ENCODE measurements at regions not wholly inside any gene's neighbourhood (a gene's known extent, or its start where the extent isn't known, plus 50 kb on each side); places are given as distances from the start of the nearest gene placed in this dataset.
A peak's percentile ranks its signal among the peaks of the same experiment; 100 is the strongest.

DNA sequence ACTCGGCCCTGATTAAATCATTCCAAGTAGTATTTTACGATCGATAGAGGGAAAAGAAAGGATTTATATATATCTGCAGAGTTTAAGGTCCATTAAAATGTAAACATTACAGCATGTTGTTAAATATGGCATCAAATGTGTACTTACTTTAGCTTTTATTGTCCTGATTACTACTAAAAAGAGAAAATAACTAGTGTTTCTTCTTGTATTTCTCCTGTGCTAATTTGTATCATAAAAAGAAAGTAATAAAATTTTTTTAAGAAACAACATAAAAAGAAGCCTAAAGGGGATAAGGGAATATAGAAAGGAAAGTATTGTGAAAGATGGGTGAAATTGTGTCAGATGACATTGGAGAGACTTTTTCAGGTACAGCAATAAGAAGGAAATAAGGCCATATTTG, 300.3 kb upstream of the ARSJ start:
- H3K27me3 ChIP-seq (replicated peaks) = no peaks in the 10 kb centered on the region
- 0 out of 2 replicates have a peak, but pooled peaks cover 5% of the 10 kb centered on the region for H3K9me3 ChIP-seq (replicated peaks)
- H3K4me1 ChIP-seq (replicated peaks) = peaks cover 29% of the 10 kb centered on the region
- H3K36me3 ChIP-seq = peaks cover 3% of the 10 kb centered on the region; the same call in 1 of the 2 replicates
- no peak for DNase-seq (ENCODE audit: low read depth in 1 of 2, low spot score in 2 of 2)
- H3K27ac ChIP-seq = no peak overlapping the region
- no peak overlapping the region for H3K4me3 ChIP-seq

DNA sequence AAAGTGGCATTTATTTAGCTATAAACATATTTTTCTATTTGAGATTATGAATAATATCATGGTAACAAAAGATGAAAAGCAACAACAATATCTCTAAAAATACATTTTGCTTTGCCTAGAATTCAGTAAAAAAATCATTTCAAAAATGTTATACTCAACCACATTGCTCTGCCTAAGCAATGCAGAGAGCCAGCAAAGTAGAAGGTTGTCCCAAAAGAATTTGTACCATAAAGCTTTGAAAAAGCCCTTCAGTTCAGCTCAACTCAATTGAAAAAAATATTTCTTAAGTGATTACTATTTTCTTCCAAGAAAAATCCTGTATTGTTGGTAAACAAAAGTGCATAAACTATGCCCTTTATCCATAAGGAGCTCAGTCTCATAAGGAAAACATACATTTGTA, 301.2 kb upstream of the ARSJ start:
- DNase-seq (ENCODE audit: low read depth in 1 of 2, low spot score in 2 of 2) = no peak
- Histone ChIP-seq H3K4me3 (no peak overlapping the region), H3K9me3 (replicated peaks) (0 out of 2 replicates have a peak, but pooled peaks cover 5% of the 10 kb centered on the region), H3K36me3 (peaks cover 3% of the 10 kb centered on the region; the same call in 1 of the 2 replicates), H3K27me3 (replicated peaks) (no peaks in the 10 kb centered on the region), H3K4me1 (replicated peaks) (peaks cover 29% of the 10 kb centered on the region), H3K27ac (peak overlapping the region; percentile 71)

DNA sequence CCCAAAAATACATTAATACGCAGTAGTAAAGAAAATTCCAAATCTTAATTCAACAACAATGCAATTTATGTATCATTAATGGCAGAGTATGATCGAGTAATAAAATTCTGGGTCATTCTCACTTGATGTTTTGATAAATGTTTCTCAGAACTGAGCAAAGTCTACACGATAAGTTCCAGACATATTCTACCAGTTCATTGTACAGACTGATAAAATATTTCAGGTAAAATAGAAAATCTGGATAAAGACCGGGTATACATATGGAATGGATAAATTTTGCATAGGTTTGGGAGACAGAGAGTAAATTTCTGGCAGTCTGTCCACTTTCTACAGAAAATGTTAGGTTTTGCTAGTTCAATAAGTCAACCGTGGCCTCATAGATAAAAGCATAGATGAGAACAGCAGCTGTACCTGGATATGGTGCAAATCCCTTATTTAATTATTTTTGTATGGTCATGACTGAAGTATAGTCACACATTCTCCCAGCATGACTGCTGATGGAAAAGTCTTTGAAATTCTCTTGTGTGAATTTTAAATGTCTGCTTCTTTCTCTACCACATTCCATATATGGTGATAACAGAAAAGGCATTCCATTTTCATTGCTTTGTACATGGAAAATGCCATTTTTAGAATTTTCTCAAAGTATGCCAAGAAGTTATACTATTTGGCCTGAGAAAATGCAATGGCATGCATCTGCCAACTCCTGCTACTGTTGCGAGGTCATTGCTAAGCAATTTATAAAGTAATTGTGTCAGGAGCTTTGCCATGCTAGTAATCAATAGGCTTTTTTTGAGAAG, 301.9 kb upstream of the ARSJ start:
- H3K9me3 ChIP-seq (replicated peaks) = 0 out of 2 replicates have a peak, but pooled peaks cover 5% of the 10 kb centered on the region

DNA sequence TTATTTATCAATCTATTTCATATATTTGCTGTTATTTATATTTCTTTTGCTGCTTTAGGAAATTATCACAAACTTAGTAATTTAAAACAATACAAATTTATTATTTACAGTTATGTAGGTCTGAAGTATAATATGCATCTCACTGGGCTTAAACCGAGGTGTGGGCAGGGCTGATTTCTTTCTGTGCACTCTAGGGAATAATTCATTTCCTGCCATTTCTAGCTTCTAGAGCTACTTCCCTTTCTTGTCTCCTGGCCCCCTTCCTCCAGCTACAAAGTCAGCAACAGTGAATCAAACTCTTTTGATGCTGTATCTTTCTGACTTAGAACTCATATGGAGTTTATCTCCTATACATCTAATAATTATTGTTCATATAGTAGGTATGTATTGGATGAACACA, 303.5 kb upstream of the ARSJ start:
- no peak for DNase-seq (ENCODE audit: low read depth in 1 of 2, low spot score in 2 of 2)
- Histone ChIP-seq H3K4me3 (no peak overlapping the region), H3K9me3 (replicated peaks) (0 out of 2 replicates have a peak, but pooled peaks cover 5% of the 10 kb centered on the region), H3K36me3 (peaks cover 3% of the 10 kb centered on the region; the same call in 1 of the 2 replicates), H3K27ac (no peak overlapping the region), H3K27me3 (replicated peaks) (no peaks in the 10 kb centered on the region), H3K4me1 (replicated peaks) (peaks cover 21% of the 10 kb centered on the region)

More for the DNA sequence above, 301.9 kb upstream of the ARSJ start:
- peak overlapping the region; percentile 87 for H3K27ac ChIP-seq
- no peak overlapping the region for H3K4me3 ChIP-seq
- H3K36me3 ChIP-seq = peaks cover 3% of the 10 kb centered on the region; the same call in 1 of the 2 replicates
- H3K4me1 ChIP-seq (replicated peaks) = peaks cover 29% of the 10 kb centered on the region
- peak in 1 of 2 experiments; percentile 78 for DNase-seq (ENCODE audit: low read depth in 1 of 2, low spot score in 2 of 2)
- H3K27me3 ChIP-seq (replicated peaks) = no peaks in the 10 kb centered on the region

DNA sequence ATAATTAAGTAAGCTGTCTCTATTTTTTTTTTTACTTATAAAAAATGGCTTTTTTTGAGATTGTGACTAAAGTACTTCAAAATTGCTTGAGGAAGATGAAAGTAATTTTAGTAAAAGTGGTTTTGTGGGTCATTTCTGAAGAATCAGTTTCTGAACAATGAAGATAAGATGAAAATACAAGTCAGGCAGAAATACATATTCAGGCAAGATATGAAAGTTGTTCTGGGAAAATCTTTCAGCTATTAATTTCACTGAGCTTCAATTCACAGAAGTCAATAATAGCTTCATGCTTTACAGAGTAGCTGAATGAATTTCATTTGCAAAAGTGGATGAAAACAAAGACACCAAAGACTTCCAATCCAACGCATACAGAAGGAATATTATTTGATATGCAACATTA, 305.2 kb upstream of the ARSJ start:
- Histone ChIP-seq H3K9me3 (replicated peaks) (no peaks in the 10 kb centered on the region), H3K27ac (no peak overlapping the region), H3K36me3 (no peaks in the 10 kb centered on the region), H3K27me3 (replicated peaks) (no peaks in the 10 kb centered on the region), H3K4me1 (replicated peaks) (peaks cover 19% of the 10 kb centered on the region), H3K4me3 (no peak overlapping the region)
- no peak for DNase-seq (ENCODE audit: low read depth in 1 of 2, low spot score in 2 of 2)

DNA sequence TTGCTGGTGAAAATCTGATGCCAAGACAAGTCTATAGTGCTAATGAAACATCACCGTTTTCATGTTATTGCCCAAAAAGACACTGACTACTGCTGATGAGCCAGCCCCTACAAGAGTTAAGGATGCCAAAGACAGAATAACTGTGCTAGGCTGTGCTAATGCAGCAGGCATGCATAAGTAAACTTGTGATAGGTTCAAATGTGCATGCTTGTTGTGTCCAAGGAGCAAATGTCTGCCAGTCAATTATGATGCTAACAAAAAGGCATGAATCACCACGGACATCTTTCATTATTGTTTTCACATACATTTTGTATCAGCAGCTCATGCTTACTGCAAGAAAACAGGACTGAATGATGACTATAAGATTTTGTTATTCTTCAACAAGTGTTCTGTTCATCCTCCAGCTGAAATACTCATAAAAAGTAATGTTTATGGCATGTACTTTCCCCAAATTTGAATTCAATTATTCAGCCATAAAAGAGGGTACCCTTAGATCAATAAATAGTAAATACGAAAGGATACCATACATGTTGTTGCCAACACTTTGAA, 306.9 kb upstream of the ARSJ start:
- H3K27ac ChIP-seq = no peak overlapping the region
- no peak overlapping the region for H3K4me3 ChIP-seq
- peaks cover 11% of the 10 kb centered on the region for H3K4me1 ChIP-seq (replicated peaks)
- H3K9me3 ChIP-seq (replicated peaks) = no peaks in the 10 kb centered on the region
- H3K36me3 ChIP-seq = no peaks in the 10 kb centered on the region
- H3K27me3 ChIP-seq (replicated peaks) = no peaks in the 10 kb centered on the region
- no peak for DNase-seq (ENCODE audit: low read depth in 1 of 2, low spot score in 2 of 2)

DNA sequence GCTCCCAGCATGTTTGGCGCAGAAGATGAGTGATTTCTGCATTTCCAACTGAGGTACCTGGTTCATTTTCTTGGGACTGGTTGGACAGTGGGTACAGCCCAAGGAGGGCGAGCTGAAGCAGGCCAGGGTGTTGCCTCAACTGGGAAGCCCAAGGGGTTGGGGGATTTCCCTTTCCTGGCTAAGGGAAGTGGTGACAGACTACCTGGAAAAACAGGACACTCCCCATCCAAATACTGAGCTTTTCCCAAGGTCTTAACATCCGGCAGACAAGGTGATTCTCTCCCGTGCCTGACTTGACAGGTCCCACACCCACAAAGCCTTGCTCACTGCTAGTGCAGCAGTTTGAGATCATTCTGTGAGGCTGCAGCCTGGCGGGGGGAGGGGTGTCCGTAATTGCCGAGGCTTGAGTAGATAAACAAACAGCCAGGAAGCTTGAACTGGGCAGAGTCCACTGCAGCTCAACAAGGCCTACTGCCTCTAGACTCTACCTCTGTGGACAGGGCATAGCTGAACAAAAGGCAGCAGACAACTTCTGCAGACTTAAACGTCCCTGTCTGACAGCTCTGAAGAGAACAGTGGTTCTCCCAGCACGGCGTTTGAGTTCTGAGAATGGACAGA, 307.7 kb upstream of the ARSJ start:
- no peak for DNase-seq (ENCODE audit: low read depth in 1 of 2, low spot score in 2 of 2)
- no peak overlapping the region for H3K4me3 ChIP-seq
- H3K4me1 ChIP-seq (replicated peaks) = peaks cover 2% of the 10 kb centered on the region
- H3K36me3 ChIP-seq = no peaks in the 10 kb centered on the region
- no peak overlapping the region for H3K27ac ChIP-seq
- no peaks in the 10 kb centered on the region for H3K27me3 ChIP-seq (replicated peaks)
- no peaks in the 10 kb centered on the region for H3K9me3 ChIP-seq (replicated peaks)

DNA sequence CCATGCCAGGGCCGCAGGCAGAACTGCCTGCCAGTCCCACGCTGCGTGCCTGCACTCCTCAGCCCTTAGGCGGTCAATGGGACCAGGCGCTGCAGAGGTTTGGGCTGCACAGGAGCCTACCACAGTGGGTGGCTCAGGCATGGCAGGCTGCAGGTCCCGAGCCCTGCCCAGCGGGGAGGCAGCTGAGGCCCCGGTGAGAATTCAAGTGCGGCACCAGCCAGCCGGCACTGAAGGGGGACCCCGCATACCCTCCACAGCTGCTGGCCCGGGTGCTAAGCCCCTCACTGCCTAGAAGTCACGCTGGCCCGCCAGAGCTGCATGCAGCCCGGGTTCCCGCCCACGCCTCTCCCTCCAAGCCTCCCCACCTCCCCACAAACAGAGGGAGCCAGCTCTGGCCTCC, 302.5 kb upstream of the UGT8 start:
- no peaks in the 10 kb centered on the region for H3K27me3 ChIP-seq (replicated peaks)
- H3K9me3 ChIP-seq (replicated peaks) = no peaks in the 10 kb centered on the region
- no peak overlapping the region for H3K27ac ChIP-seq
- DNase-seq (ENCODE audit: low read depth in 1 of 2, low spot score in 2 of 2) = no peak
- H3K36me3 ChIP-seq = no peaks in the 10 kb centered on the region
- no peaks in the 10 kb centered on the region for H3K4me1 ChIP-seq (replicated peaks)
- H3K4me3 ChIP-seq = no peak overlapping the region

DNA sequence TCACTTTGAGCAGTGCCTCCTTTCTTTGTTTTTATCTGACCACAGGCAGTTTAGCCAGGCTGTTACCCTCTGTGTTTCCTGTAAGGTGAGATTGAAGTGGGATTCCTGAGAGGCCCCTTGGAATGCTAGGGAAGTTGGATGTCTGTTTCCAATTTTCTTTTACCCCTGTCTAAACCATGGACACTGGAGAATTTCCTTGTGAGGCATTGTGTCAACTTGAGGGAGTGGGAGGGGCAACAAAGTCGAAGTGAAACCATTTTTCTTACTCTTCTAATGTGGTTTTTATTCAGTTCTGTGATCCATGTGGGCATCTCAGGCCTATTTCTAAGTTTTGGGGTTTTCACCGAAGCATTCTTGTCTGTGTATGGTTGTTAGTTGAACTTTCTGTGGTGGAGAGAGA, 296.1 kb upstream of the UGT8 start:
- Histone ChIP-seq H3K36me3 (no peaks in the 10 kb centered on the region), H3K4me1 (replicated peaks) (peaks cover 9% of the 10 kb centered on the region), H3K27me3 (replicated peaks) (no peaks in the 10 kb centered on the region), H3K4me3 (no peak overlapping the region), H3K9me3 (replicated peaks) (no peaks in the 10 kb centered on the region), H3K27ac (peak overlapping the region; percentile 35)
- DNase-seq (ENCODE audit: low read depth in 1 of 2, low spot score in 2 of 2) = peak in 1 of 2 experiments; percentile 49

DNA sequence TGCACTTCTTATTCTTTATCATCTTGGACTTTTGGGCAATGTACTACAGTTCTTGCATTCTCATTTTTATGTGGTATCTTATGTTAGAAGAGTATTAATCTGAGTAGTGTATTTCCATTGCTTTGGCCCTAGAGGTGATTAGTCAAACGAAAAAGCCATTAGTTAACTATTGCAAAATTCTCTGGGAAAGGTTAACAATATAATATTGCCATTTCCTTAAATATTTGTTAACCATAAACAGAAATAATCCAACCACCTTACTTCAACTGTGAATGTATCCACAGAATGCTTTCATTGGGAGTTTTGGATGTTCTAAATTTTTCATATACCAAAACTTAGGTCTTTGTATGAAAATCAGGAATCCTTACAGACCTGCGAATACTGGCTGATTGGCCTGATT, 294.6 kb upstream of the UGT8 start:
- H3K4me3 ChIP-seq = no peak overlapping the region
- no peaks in the 10 kb centered on the region for H3K36me3 ChIP-seq
- peaks cover 9% of the 10 kb centered on the region for H3K4me1 ChIP-seq (replicated peaks)
- no peaks in the 10 kb centered on the region for H3K9me3 ChIP-seq (replicated peaks)
- H3K27me3 ChIP-seq (replicated peaks) = no peaks in the 10 kb centered on the region
- H3K27ac ChIP-seq = no peak overlapping the region
- no peak for DNase-seq (ENCODE audit: low read depth in 1 of 2, low spot score in 2 of 2)

DNA sequence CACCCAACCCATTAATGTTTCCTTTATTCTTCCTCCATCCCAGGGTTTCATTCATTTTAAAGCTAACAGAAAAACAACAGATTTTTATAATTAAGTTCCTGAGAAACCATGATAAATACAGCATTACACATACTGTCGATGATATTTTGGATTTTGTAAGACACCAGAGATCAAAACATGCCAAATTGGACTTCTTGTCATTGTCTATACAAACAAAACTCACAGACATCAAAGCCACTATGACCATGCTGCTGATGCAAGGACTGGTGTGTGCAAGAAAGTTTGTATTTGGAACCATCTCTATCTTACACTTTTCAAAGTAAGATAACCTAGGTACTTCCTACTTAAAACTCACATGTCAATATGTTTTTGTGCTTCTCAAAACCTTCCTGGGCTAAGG, 294.0 kb upstream of the UGT8 start:
- Histone ChIP-seq H3K9me3 (replicated peaks) (no peaks in the 10 kb centered on the region), H3K36me3 (no peaks in the 10 kb centered on the region), H3K4me3 (no peak overlapping the region), H3K27ac (no peak overlapping the region), H3K27me3 (replicated peaks) (no peaks in the 10 kb centered on the region), H3K4me1 (replicated peaks) (peaks cover 9% of the 10 kb centered on the region)
- DNase-seq (ENCODE audit: low read depth in 1 of 2, low spot score in 2 of 2) = no peak

DNA sequence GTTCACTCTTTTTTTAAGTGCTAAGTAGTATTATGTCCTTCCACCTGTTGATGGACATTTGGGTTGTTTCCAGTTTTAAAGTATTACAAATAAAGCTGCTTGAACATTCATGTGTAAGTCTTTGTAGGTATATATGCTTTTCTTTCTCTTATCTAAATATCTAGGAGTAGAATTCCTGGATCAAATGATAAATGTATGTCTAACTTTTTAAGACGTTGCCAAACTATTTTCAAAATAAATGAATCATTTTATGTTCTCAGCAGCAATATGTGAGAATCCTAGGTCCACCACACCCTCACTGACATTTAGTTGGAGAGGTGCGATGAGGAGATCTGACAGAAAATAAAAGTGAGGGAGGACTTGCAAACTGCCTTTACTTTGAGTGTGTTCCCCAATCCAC, 291.7 kb upstream of the UGT8 start:
- no peak overlapping the region for H3K4me3 ChIP-seq
- no peaks in the 10 kb centered on the region for H3K36me3 ChIP-seq
- no peak overlapping the region for H3K27ac ChIP-seq
- H3K27me3 ChIP-seq (replicated peaks) = no peaks in the 10 kb centered on the region
- no peak for DNase-seq (ENCODE audit: low read depth in 1 of 2, low spot score in 2 of 2)
- no peaks in the 10 kb centered on the region for H3K9me3 ChIP-seq (replicated peaks)
- H3K4me1 ChIP-seq (replicated peaks) = peaks cover 7% of the 10 kb centered on the region

DNA sequence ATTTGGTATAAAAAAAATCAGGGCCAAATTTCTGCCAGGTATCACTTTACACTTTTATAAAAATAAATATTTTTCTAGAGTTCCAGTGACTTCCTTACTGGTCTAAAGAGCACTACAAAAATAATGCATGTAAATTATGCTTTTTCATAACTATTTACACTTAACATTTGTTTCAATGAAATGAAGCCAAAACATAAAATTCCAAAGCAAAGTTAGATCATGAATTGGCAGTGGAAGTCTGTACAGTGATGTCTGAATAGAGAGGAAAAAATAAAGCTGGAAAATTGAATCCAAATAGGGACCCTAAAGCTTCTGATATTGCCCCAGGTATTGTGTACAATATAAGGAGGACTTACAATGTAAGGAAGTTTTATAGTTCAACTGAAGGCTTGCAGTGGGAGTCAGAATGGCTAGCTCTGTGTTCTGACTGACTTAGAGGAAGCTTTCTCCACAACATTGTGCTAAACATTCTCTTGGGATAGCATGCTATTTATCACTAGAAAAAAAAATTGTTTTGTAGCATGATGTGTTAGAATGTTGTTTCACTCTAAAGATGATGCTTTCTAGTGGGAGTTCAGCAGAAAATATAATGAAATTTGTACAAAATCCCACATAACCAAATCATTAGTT, 288.2 kb upstream of the UGT8 start:
- Histone ChIP-seq H3K9me3 (replicated peaks) (no peaks in the 10 kb centered on the region), H3K27ac (no peak overlapping the region), H3K27me3 (replicated peaks) (no peaks in the 10 kb centered on the region), H3K4me3 (no peak overlapping the region), H3K4me1 (replicated peaks) (no peaks in the 10 kb centered on the region), H3K36me3 (no peaks in the 10 kb centered on the region)
- DNase-seq (ENCODE audit: low read depth in 1 of 2, low spot score in 2 of 2) = no peak

DNA sequence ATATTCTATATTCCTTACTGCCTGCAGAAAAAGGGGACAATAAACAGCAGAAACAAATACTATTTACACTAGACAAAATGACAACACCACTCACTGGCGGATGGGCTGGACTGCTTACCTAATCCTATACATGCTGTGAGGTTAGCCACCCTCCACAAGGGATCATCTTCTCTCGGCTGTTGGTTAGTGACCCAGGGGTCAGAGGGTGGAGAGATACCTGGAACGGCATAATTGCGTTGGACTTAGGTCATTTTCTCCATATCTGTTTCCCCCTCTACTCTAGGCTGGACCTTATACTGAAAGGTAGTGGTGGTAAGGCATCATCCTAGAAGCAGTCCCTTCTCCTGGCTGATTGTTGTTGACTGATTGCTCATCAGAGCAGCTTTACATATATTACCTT, 286.8 kb upstream of the UGT8 start:
- H3K4me3 ChIP-seq = no peak overlapping the region
- H3K9me3 ChIP-seq (replicated peaks) = no peaks in the 10 kb centered on the region

More for the DNA sequence above, 286.8 kb upstream of the UGT8 start:
- DNase-seq (ENCODE audit: low read depth in 1 of 2, low spot score in 2 of 2) = no peak
- Histone ChIP-seq H3K27me3 (replicated peaks) (no peaks in the 10 kb centered on the region), H3K27ac (no peak overlapping the region), H3K36me3 (no peaks in the 10 kb centered on the region), H3K4me1 (replicated peaks) (no peaks in the 10 kb centered on the region)
